GM23338 (cell line): ENCODE measurements at regions not wholly inside any gene's neighbourhood (a gene's known extent, or its start where the extent isn't known, plus 50 kb on each side); places are given as distances from the start of the nearest gene placed in this dataset.

Experiments
- CREB1 ChIP-seq: fragments of 250-450 bp; sonication (Bioruptor Pico); IDR thresholded peaks from 2 replicates; pipeline ENCODE4 v1.5.0; 2020; ENCODE audit warnings: low read depth, mild to moderate bottlenecking, moderate library complexity
- CTCF ChIP-seq, 2 experiments: fragments of 200-600 bp in 1 of 2; sonication (generic) in 1 of 2; conservative IDR thresholded peaks; 2 replicates each; pipeline versions ENCODE4 v1.5.1 to v1.6.1; 2016 to 2017; ENCODE audit warnings: antibody characterized with exemption in 2 of 2, low read depth in 2 of 2, mild to moderate bottlenecking in 2 of 2, moderate library complexity in 1 of 2
- POLR2AphosphoS5 ChIP-seq: IDR thresholded peaks from 2 replicates; pipeline ENCODE4 v1.6.1; 2016; ENCODE audit warnings: antibody characterized with exemption, low read depth
- REST ChIP-seq: IDR thresholded peaks from one replicate; pipeline ENCODE4 v1.6.1; 2018; ENCODE audit warnings: antibody characterized with exemption; ENCODE audit not compliant: unreplicated experiment

- TF ChIP-seq CTCF (conservative IDR thresholded peaks at IDR 0.05; ENCODE audit: low read depth in 2 of 2) (no peak), REST (no peak), CREB1 (no peak), POLR2AphosphoS5 (no peak)
These were observed 673.7 kb downstream of the BCL11A start for GRCh38 chr2:59879700-59880131.
